K562 (cell line): ENCODE measurements at regions not wholly inside any gene's neighbourhood (a gene's known extent, or its start where the extent isn't known, plus 50 kb on each side); places are given as distances from the start of the nearest gene placed in this dataset.
A peak's percentile ranks its signal among the peaks of the same experiment; 100 is the strongest.

Experiments
- CEBPG ChIP-seq, 3 experiments: fragments of 200-800 bp in 1 of 3; sonication (Bioruptor generic) in 1 of 3; sonication (generic) in 1 of 3; formaldehyde crosslinking in 1 of 3; IDR thresholded peaks in 2 of 3; conservative IDR thresholded peaks in 1 of 3; 2 replicates each; pipeline versions ENCODE4 v1.6.1 to v1.8.0; 2016 to 2022; ENCODE audit warnings: missing compliant biosample characterization in 2 of 3, missing genetic modification characterization in 2 of 3, mild to moderate bottlenecking in 1 of 3, missing genetic modification reagents in 1 of 3
- EP400 ChIP-seq: fragments of 450-650 bp; IDR thresholded peaks from 2 replicates; pipeline ENCODE4 v1.6.1; 2017; ENCODE audit warnings: antibody characterized with exemption, mild to moderate bottlenecking, moderate library complexity
- GTF2F1 ChIP-seq: IDR thresholded peaks from 2 replicates; pipeline ENCODE4 v1.6.1; 2011; ENCODE audit warnings: low read depth, low read length, improper control_type of control experiment
- KHSRP ChIP-seq: fragments of 450-650 bp; IDR thresholded peaks from 2 replicates; pipeline ENCODE4 v1.6.1; 2017
- LCOR ChIP-seq: sonication (generic); formaldehyde crosslinking; IDR thresholded peaks from 2 replicates; pipeline ENCODE4 v1.8.0; 2022; ENCODE audit warnings: mild to moderate bottlenecking, missing genetic modification reagents
- POLR3G ChIP-seq: IDR thresholded peaks from 2 replicates; pipeline ENCODE4 v1.6.1; 2011; ENCODE audit not compliant: insufficient read length, insufficient replicate concordance; ENCODE audit errors: extremely low read depth
- PPARD ChIP-seq: fragments of 250-450 bp; sonication (Bioruptor Pico); IDR thresholded peaks from 2 replicates; pipeline ENCODE4 v1.8.0; 2022; ENCODE audit warnings: inconsistent platforms, mild to moderate bottlenecking, moderate library complexity
- PTRF ChIP-seq: fragments of 450-650 bp; IDR thresholded peaks from 2 replicates; pipeline ENCODE4 v1.6.1; 2016; ENCODE audit warnings: mild to moderate bottlenecking, missing genetic modification characterization, missing compliant biosample characterization
- SMC3 ChIP-seq: conservative IDR thresholded peaks from 2 replicates; pipeline ENCODE4 v1.6.1; 2011; ENCODE audit warnings: low read depth, low read length, improper control_type of control experiment; ENCODE audit not compliant: insufficient read depth
- SRSF1 ChIP-seq: fragments of 200-400 bp; formaldehyde crosslinking; IDR thresholded peaks from 2 replicates; pipeline ENCODE4 v1.6.1; 2017; ENCODE audit warnings: mild to moderate bottlenecking, low read depth, low read length, moderate library complexity
- TEAD2 ChIP-seq: fragments of 450-650 bp; IDR thresholded peaks from 2 replicates; pipeline ENCODE4 v1.6.1; 2016; ENCODE audit warnings: missing genetic modification characterization, control low read depth, missing compliant biosample characterization
- ZEB2 ChIP-seq: fragments of 450-650 bp; IDR thresholded peaks from 2 replicates; pipeline ENCODE4 v1.6.1; 2016
- ZNF121 ChIP-seq: sonication (generic); formaldehyde crosslinking; conservative IDR thresholded peaks from 2 replicates; pipeline ENCODE4 v1.8.0; 2022; ENCODE audit warnings: missing genetic modification reagents
- ZNF354B ChIP-seq: fragments of 250-450 bp; sonication (Bioruptor Pico); IDR thresholded peaks from 2 replicates; pipeline ENCODE4 v1.4.0; 2020
- ZNF444 ChIP-seq: fragments of 250-450 bp; sonication (Bioruptor Pico); IDR thresholded peaks from 2 replicates; pipeline ENCODE4 v1.4.0; 2020; ENCODE audit warnings: mild to moderate bottlenecking, moderate library complexity
- ZNF551 ChIP-seq: fragments of 250-450 bp; sonication (Bioruptor Pico); IDR thresholded peaks from 2 replicates; pipeline ENCODE4 v1.5.0; 2021; ENCODE audit warnings: mild to moderate bottlenecking, moderate library complexity
- ZNF780A ChIP-seq: fragments of 250-450 bp; sonication (Bioruptor Pico); IDR thresholded peaks from 2 replicates; pipeline ENCODE4 v1.5.0; 2021; ENCODE audit warnings: mild to moderate bottlenecking
- TF ChIP-seq, protein P1 (sequence below): fragments of 250-450 bp; sonication (Bioruptor Pico); IDR thresholded peaks from 2 replicates; pipeline ENCODE4 v1.5.1; 2021; ENCODE audit warnings: mild to moderate bottlenecking
- TF ChIP-seq, protein P2 (sequence below): sonication (generic); formaldehyde crosslinking; IDR thresholded peaks from 2 replicates; pipeline ENCODE4 v1.8.0; 2022; ENCODE audit warnings: mild to moderate bottlenecking, missing genetic modification reagents
- TF ChIP-seq, protein P3 (sequence below): fragments of 250-450 bp; sonication (Bioruptor Pico); IDR thresholded peaks from 2 replicates; pipeline ENCODE4 v1.6.1; 2021; ENCODE audit warnings: mild to moderate bottlenecking
- TF ChIP-seq, protein P4 (sequence below): fragments of 250-450 bp; sonication (Bioruptor Pico); IDR thresholded peaks from 2 replicates; pipeline ENCODE4 v1.4.0; 2020; ENCODE audit warnings: mild to moderate bottlenecking, moderate library complexity
- TF ChIP-seq, protein P5 (sequence below): fragments of 250-450 bp; sonication (Bioruptor Pico); IDR thresholded peaks from 2 replicates; pipeline ENCODE4 v1.4.0; 2020; ENCODE audit warnings: mild to moderate bottlenecking, moderate library complexity

DNA sequence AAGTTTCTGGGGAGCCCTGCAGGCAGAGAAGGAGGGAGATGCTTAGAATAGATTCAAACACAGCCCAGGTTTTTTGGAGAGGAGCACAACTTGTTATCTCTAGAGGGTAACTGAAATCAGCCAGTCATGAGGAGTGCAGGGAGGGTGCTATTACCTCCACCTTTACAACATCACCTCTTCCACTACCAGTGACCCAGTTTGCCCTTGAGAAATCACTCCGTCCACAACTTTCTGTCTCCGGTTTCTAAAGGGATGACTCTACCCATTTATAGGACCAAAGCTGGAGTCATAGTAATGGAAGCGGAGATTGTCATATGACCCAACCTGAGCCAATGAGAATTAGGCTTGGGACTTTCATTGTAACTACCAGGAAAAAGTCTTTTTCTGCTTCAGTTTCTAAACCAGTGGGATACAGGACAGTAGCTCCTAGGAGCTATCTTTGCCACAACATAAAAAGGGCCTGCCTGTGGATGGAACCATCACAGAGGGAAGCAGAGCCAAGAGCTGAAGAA lies 131.2 kb upstream of the SERPIND1 start (continued):
- TF ChIP-seq, protein P1, sequence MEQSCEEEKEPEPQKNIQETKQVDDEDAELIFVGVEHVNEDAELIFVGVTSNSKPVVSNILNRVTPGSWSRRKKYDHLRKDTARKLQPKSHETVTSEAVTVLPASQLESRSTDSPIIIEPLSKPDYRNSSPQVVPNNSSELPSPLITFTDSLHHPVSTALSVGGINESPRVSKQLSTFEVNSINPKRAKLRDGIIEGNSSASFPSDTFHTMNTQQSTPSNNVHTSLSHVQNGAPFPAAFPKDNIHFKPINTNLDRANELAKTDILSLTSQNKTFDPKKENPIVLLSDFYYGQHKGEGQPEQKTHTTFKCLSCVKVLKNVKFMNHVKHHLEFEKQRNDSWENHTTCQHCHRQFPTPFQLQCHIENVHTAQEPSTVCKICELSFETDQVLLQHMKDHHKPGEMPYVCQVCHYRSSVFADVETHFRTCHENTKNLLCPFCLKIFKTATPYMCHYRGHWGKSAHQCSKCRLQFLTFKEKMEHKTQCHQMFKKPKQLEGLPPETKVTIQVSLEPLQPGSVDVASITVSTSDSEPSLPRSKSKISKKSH (CRISPR knock-in tag), result no peak
- no peak for TF ChIP-seq EP400
- no peak for TF ChIP-seq ZNF444 (CRISPR knock-in tag)
- TF ChIP-seq ZNF551 (CRISPR knock-in tag), result no peak
- TF ChIP-seq LCOR (CRISPR knock-in tag), result 0 out of 2 replicates have a peak, but pooled peaks have one; percentile 19
- no peak for TF ChIP-seq PPARD (CRISPR knock-in tag)
- TF ChIP-seq, protein P2, sequence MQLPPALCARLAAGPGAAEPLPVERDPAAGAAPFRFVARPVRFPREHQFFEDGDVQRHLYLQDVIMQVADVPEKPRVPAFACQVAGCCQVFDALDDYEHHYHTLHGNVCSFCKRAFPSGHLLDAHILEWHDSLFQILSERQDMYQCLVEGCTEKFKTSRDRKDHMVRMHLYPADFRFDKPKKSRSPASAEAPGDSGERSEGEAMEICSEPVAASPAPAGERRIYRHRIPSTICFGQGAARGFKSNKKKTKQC (CRISPR knock-in tag), result no peak
- TF ChIP-seq SMC3, result peak; percentile 7; the same call in 1 of the 2 replicates
- TF ChIP-seq ZNF121 (CRISPR knock-in tag), result no peak
- TF ChIP-seq POLR3G, result no peak
- TF ChIP-seq TEAD2, result no peak
- no peak for TF ChIP-seq CEBPG (CRISPR knock-in tag; IDR thresholded peaks at IDR 0.05)
- TF ChIP-seq CEBPG (tag; conservative IDR thresholded peaks at IDR 0.05 in 1 of 2, IDR thresholded peaks at IDR 0.05 in 1 of 2), result peak in 1 of 2 experiments; percentile 13; a peak in 1 of 4 replicates
- TF ChIP-seq SRSF1, result no peak
- no peak for TF ChIP-seq GTF2F1
- TF ChIP-seq PTRF (tag), result no peak
- TF ChIP-seq, protein P3, sequence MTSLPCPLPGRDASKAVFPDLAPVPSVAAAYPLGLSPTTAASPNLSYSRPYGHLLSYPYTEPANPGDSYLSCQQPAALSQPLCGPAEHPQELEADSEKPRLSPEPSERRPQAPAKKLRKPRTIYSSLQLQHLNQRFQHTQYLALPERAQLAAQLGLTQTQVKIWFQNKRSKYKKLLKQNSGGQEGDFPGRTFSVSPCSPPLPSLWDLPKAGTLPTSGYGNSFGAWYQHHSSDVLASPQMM, result no peak
- peak; percentile 39; the same call in 1 of the 2 replicates for TF ChIP-seq ZEB2
- peak; percentile 65; the same call in 1 of the 2 replicates for TF ChIP-seq ZNF780A (CRISPR knock-in tag)
- TF ChIP-seq ZNF354B (CRISPR knock-in tag), result no peak
- no peak; the same call in 1 of the 2 replicates for TF ChIP-seq KHSRP
- TF ChIP-seq, protein P4, sequence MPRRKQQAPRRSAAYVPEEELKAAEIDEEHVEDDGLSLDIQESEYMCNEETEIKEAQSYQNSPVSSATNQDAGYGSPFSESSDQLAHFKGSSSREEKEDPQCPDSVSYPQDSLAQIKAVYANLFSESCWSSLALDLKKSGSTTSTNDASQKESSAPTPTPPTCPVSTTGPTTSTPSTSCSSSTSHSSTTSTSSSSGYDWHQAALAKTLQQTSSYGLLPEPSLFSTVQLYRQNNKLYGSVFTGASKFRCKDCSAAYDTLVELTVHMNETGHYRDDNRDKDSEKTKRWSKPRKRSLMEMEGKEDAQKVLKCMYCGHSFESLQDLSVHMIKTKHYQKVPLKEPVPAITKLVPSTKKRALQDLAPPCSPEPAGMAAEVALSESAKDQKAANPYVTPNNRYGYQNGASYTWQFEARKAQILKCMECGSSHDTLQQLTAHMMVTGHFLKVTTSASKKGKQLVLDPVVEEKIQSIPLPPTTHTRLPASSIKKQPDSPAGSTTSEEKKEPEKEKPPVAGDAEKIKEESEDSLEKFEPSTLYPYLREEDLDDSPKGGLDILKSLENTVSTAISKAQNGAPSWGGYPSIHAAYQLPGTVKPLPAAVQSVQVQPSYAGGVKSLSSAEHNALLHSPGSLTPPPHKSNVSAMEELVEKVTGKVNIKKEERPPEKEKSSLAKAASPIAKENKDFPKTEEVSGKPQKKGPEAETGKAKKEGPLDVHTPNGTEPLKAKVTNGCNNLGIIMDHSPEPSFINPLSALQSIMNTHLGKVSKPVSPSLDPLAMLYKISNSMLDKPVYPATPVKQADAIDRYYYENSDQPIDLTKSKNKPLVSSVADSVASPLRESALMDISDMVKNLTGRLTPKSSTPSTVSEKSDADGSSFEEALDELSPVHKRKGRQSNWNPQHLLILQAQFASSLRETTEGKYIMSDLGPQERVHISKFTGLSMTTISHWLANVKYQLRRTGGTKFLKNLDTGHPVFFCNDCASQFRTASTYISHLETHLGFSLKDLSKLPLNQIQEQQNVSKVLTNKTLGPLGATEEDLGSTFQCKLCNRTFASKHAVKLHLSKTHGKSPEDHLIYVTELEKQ (CRISPR knock-in tag), result no peak
- TF ChIP-seq, protein P5, sequence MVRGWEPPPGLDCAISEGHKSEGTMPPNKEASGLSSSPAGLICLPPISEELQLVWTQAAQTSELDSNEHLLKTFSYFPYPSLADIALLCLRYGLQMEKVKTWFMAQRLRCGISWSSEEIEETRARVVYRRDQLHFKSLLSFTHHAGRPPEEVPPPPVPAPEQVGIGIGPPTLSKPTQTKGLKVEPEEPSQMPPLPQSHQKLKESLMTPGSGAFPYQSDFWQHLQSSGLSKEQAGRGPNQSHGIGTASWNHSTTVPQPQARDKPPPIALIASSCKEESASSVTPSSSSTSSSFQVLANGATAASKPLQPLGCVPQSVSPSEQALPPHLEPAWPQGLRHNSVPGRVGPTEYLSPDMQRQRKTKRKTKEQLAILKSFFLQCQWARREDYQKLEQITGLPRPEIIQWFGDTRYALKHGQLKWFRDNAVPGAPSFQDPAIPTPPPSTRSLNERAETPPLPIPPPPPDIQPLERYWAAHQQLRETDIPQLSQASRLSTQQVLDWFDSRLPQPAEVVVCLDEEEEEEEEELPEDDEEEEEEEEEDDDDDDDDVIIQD (CRISPR knock-in tag), result no peak
